ENCODE measurements at regions not wholly inside any gene's neighbourhood (a gene's known extent, or its start where the extent isn't known, plus 50 kb on each side); places are given as distances from the start of the nearest gene placed in this dataset.

- Histone ChIP-seq H3K9me3 (ENCODE audit: control insufficient read depth in 2 of 2, insufficient read depth in 1 of 2, low read depth in 1 of 2, low read length in 1 of 2) (peaks cover 3 to 7% of the 10 kb centered on the region in 2 donors), H3K4me3 (ENCODE audit: low read depth in 1 of 2, low read length in 2 of 2) (no peak overlapping the region), H3K4me1 (ENCODE audit: control insufficient read depth in 2 of 2, insufficient read depth in 2 of 2, low read length in 1 of 2) (no peaks in the 10 kb centered on the region), H3K27me3 (ENCODE audit: control insufficient read depth in 1 of 2, insufficient read depth in 2 of 2, low read length in 2 of 2) (no peaks in the 10 kb centered on the region), H3K27ac (ENCODE audit: low read depth in 2 of 2, low read length in 1 of 2) (no peak overlapping the region), H3K36me3 (ENCODE audit: control insufficient read depth in 2 of 2, insufficient read depth in 2 of 2, low read length in 1 of 2) (no peaks in the 10 kb centered on the region)
- WGBS, 2 donors = 97 to 98% methylated on average over 4 of the region's 4 CpGs
Measured at GRCh38 chr16:54533856-54534490, 247.4 kb upstream of the IRX3 start.

- Histone ChIP-seq H3K4me3 (ENCODE audit: low read depth in 1 of 2, low read length in 2 of 2) (no peak overlapping the region), H3K27ac (ENCODE audit: low read depth in 2 of 2, low read length in 1 of 2) (no peak overlapping the region), H3K27me3 (ENCODE audit: control insufficient read depth in 1 of 2, insufficient read depth in 2 of 2, low read length in 2 of 2) (peaks cover 0 to 2% of the 10 kb centered on the region in 2 donors), H3K4me1 (ENCODE audit: control insufficient read depth in 2 of 2, insufficient read depth in 2 of 2, low read length in 1 of 2) (no peaks in the 10 kb centered on the region), H3K9me3 (ENCODE audit: control insufficient read depth in 2 of 2, insufficient read depth in 1 of 2, low read depth in 1 of 2, low read length in 1 of 2) (peaks cover 0 to 5% of the 10 kb centered on the region in 2 donors), H3K36me3 (ENCODE audit: control insufficient read depth in 2 of 2, insufficient read depth in 2 of 2, low read length in 1 of 2) (no peaks in the 10 kb centered on the region)
- WGBS, 2 donors = 69 to 83% methylated on average over 1 of the region's 1 CpG
Measured at GRCh38 chr16:54526916-54527315, 240.3 kb upstream of the IRX3 start.

GRCh38 chr16:54526087-54526486 is 239.5 kb upstream of the IRX3 start:
- Histone ChIP-seq H3K27me3 (ENCODE audit: control insufficient read depth in 1 of 2, insufficient read depth in 2 of 2, low read length in 2 of 2) (peaks cover 0 to 4% of the 10 kb centered on the region in 2 donors), H3K27ac (ENCODE audit: low read depth in 2 of 2, low read length in 1 of 2) (no peak overlapping the region), H3K4me1 (ENCODE audit: control insufficient read depth in 2 of 2, insufficient read depth in 2 of 2, low read length in 1 of 2) (no peaks in the 10 kb centered on the region), H3K36me3 (ENCODE audit: control insufficient read depth in 2 of 2, insufficient read depth in 2 of 2, low read length in 1 of 2) (no peaks in the 10 kb centered on the region), H3K9me3 (ENCODE audit: control insufficient read depth in 2 of 2, insufficient read depth in 1 of 2, low read depth in 1 of 2, low read length in 1 of 2) (peaks cover 0 to 5% of the 10 kb centered on the region in 2 donors), H3K4me3 (ENCODE audit: low read depth in 1 of 2, low read length in 2 of 2) (no peak overlapping the region)
- whole genome bisulfite sequencing, 2 donors = 77 to 80% methylated on average over 1 of the region's 1 CpG

- Histone ChIP-seq H3K36me3 (ENCODE audit: control insufficient read depth in 2 of 2, insufficient read depth in 2 of 2, low read length in 1 of 2) (no peaks in the 10 kb centered on the region), H3K27ac (ENCODE audit: low read depth in 2 of 2, low read length in 1 of 2) (no peak overlapping the region), H3K27me3 (ENCODE audit: control insufficient read depth in 1 of 2, insufficient read depth in 2 of 2, low read length in 2 of 2) (peaks cover 0 to 4% of the 10 kb centered on the region in 2 donors), H3K9me3 (ENCODE audit: control insufficient read depth in 2 of 2, insufficient read depth in 1 of 2, low read depth in 1 of 2, low read length in 1 of 2) (peaks cover 0 to 5% of the 10 kb centered on the region in 2 donors), H3K4me3 (ENCODE audit: low read depth in 1 of 2, low read length in 2 of 2) (no peak overlapping the region), H3K4me1 (ENCODE audit: control insufficient read depth in 2 of 2, insufficient read depth in 2 of 2, low read length in 1 of 2) (no peaks in the 10 kb centered on the region)
- 78 to 82% methylated on average over 4 of the region's 4 CpGs for WGBS, 2 donors
Measured at GRCh38 chr16:54525104-54525503, 238.5 kb upstream of the IRX3 start.

- Histone ChIP-seq H3K4me1 (ENCODE audit: control insufficient read depth in 2 of 2, insufficient read depth in 2 of 2, low read length in 1 of 2) (no peaks in the 10 kb centered on the region), H3K36me3 (ENCODE audit: control insufficient read depth in 2 of 2, insufficient read depth in 2 of 2, low read length in 1 of 2) (no peaks in the 10 kb centered on the region), H3K4me3 (ENCODE audit: low read depth in 1 of 2, low read length in 2 of 2) (no peak overlapping the region), H3K27ac (ENCODE audit: low read depth in 2 of 2, low read length in 1 of 2) (no peak overlapping the region), H3K9me3 (ENCODE audit: control insufficient read depth in 2 of 2, insufficient read depth in 1 of 2, low read depth in 1 of 2, low read length in 1 of 2) (peaks cover 0 to 5% of the 10 kb centered on the region in 2 donors), H3K27me3 (ENCODE audit: control insufficient read depth in 1 of 2, insufficient read depth in 2 of 2, low read length in 2 of 2) (peaks cover 0 to 4% of the 10 kb centered on the region in 2 donors)
- 59 to 67% methylated on average over 5 of the region's 5 CpGs for WGBS, 2 donors
Measured at GRCh38 chr16:54522584-54522983, 236.0 kb upstream of the IRX3 start.

- Histone ChIP-seq H3K4me1 (ENCODE audit: control insufficient read depth in 2 of 2, insufficient read depth in 2 of 2, low read length in 1 of 2) (no peaks in the 10 kb centered on the region), H3K9me3 (ENCODE audit: control insufficient read depth in 2 of 2, insufficient read depth in 1 of 2, low read depth in 1 of 2, low read length in 1 of 2) (peaks cover 0 to 3% of the 10 kb centered on the region in 2 donors), H3K4me3 (ENCODE audit: low read depth in 1 of 2, low read length in 2 of 2) (no peak overlapping the region), H3K27ac (ENCODE audit: low read depth in 2 of 2, low read length in 1 of 2) (no peak overlapping the region), H3K36me3 (ENCODE audit: control insufficient read depth in 2 of 2, insufficient read depth in 2 of 2, low read length in 1 of 2) (no peaks in the 10 kb centered on the region), H3K27me3 (ENCODE audit: control insufficient read depth in 1 of 2, insufficient read depth in 2 of 2, low read length in 2 of 2) (peaks cover 0 to 4% of the 10 kb centered on the region in 2 donors)
- 75 to 80% methylated on average over 2 of the region's 2 CpGs for WGBS, 2 donors
Measured at GRCh38 chr16:54521327-54521726, 234.7 kb upstream of the IRX3 start.

- no peaks in the 10 kb centered on the region for H3K9me3 ChIP-seq (ENCODE audit: control insufficient read depth in 2 of 2, insufficient read depth in 1 of 2, low read depth in 1 of 2, low read length in 1 of 2)
- no peak overlapping the region for H3K27ac ChIP-seq (ENCODE audit: low read depth in 2 of 2, low read length in 1 of 2)
- H3K27me3 ChIP-seq (ENCODE audit: control insufficient read depth in 1 of 2, insufficient read depth in 2 of 2, low read length in 2 of 2) = peaks cover 0 to 4% of the 10 kb centered on the region in 2 donors
- H3K36me3 ChIP-seq (ENCODE audit: control insufficient read depth in 2 of 2, insufficient read depth in 2 of 2, low read length in 1 of 2) = no peaks in the 10 kb centered on the region
- H3K4me1 ChIP-seq (ENCODE audit: control insufficient read depth in 2 of 2, insufficient read depth in 2 of 2, low read length in 1 of 2) = no peaks in the 10 kb centered on the region
- H3K4me3 ChIP-seq (ENCODE audit: low read depth in 1 of 2, low read length in 2 of 2) = no peak overlapping the region
- WGBS, 2 donors = 56 to 57% methylated on average over 4 of the region's 4 CpGs
Measured at GRCh38 chr16:54519161-54519695, 232.6 kb upstream of the IRX3 start.

- H3K9me3 ChIP-seq (ENCODE audit: control insufficient read depth in 2 of 2, insufficient read depth in 1 of 2, low read depth in 1 of 2, low read length in 1 of 2) = no peaks in the 10 kb centered on the region
- H3K4me3 ChIP-seq (ENCODE audit: low read depth in 1 of 2, low read length in 2 of 2) = no peak overlapping the region
- H3K27ac ChIP-seq (ENCODE audit: low read depth in 2 of 2, low read length in 1 of 2) = no peak overlapping the region
- H3K36me3 ChIP-seq (ENCODE audit: control insufficient read depth in 2 of 2, insufficient read depth in 2 of 2, low read length in 1 of 2) = no peaks in the 10 kb centered on the region
- no peaks in the 10 kb centered on the region for H3K4me1 ChIP-seq (ENCODE audit: control insufficient read depth in 2 of 2, insufficient read depth in 2 of 2, low read length in 1 of 2)
- H3K27me3 ChIP-seq (ENCODE audit: control insufficient read depth in 1 of 2, insufficient read depth in 2 of 2, low read length in 2 of 2) = peaks cover 0 to 4% of the 10 kb centered on the region in 2 donors
- 57 to 66% methylated on average over 6 of the region's 6 CpGs for WGBS, 2 donors
Measured at GRCh38 chr16:54517181-54517580, 230.6 kb upstream of the IRX3 start.

- H3K4me3 ChIP-seq (ENCODE audit: low read depth in 1 of 2, low read length in 2 of 2) = no peak overlapping the region
- H3K27ac ChIP-seq (ENCODE audit: low read depth in 2 of 2, low read length in 1 of 2) = no peak overlapping the region
- no peaks in the 10 kb centered on the region for H3K4me1 ChIP-seq (ENCODE audit: control insufficient read depth in 2 of 2, insufficient read depth in 2 of 2, low read length in 1 of 2)
- no peaks in the 10 kb centered on the region for H3K27me3 ChIP-seq (ENCODE audit: control insufficient read depth in 1 of 2, insufficient read depth in 2 of 2, low read length in 2 of 2)
- H3K36me3 ChIP-seq (ENCODE audit: control insufficient read depth in 2 of 2, insufficient read depth in 2 of 2, low read length in 1 of 2) = no peaks in the 10 kb centered on the region
- H3K9me3 ChIP-seq (ENCODE audit: control insufficient read depth in 2 of 2, insufficient read depth in 1 of 2, low read depth in 1 of 2, low read length in 1 of 2) = no peaks in the 10 kb centered on the region
- WGBS, 2 donors = 88 to 95% methylated on average over 16 of the region's 16 CpGs
Measured at GRCh38 chr16:54512467-54512995, 225.9 kb upstream of the IRX3 start.

GRCh38 chr16:54511222-54511731 is 224.7 kb upstream of the IRX3 start:
- Histone ChIP-seq H3K4me3 (ENCODE audit: low read depth in 1 of 2, low read length in 2 of 2) (no peak overlapping the region), H3K27me3 (ENCODE audit: control insufficient read depth in 1 of 2, insufficient read depth in 2 of 2, low read length in 2 of 2) (no peaks in the 10 kb centered on the region), H3K4me1 (ENCODE audit: control insufficient read depth in 2 of 2, insufficient read depth in 2 of 2, low read length in 1 of 2) (no peaks in the 10 kb centered on the region), H3K9me3 (ENCODE audit: control insufficient read depth in 2 of 2, insufficient read depth in 1 of 2, low read depth in 1 of 2, low read length in 1 of 2) (no peaks in the 10 kb centered on the region), H3K27ac (ENCODE audit: low read depth in 2 of 2, low read length in 1 of 2) (no peak overlapping the region), H3K36me3 (ENCODE audit: control insufficient read depth in 2 of 2, insufficient read depth in 2 of 2, low read length in 1 of 2) (no peaks in the 10 kb centered on the region)
- 85% methylated on average over 3 of the region's 3 CpGs for WGBS, 2 donors
